HG02798 (cell line): ENCODE measurements at regions not wholly inside any gene's neighbourhood (a gene's known extent, or its start where the extent isn't known, plus 50 kb on each side); places are given as distances from the start of the nearest gene placed in this dataset.

Experiments
- ATAC-seq: cut with Tn5 transposase; IDR thresholded peaks from one replicate; pipeline ENCODE4 v1.9.1; 2021; ENCODE audit warnings: mild to moderate bottlenecking; ENCODE audit not compliant: unreplicated experiment, poor library complexity

DNA sequence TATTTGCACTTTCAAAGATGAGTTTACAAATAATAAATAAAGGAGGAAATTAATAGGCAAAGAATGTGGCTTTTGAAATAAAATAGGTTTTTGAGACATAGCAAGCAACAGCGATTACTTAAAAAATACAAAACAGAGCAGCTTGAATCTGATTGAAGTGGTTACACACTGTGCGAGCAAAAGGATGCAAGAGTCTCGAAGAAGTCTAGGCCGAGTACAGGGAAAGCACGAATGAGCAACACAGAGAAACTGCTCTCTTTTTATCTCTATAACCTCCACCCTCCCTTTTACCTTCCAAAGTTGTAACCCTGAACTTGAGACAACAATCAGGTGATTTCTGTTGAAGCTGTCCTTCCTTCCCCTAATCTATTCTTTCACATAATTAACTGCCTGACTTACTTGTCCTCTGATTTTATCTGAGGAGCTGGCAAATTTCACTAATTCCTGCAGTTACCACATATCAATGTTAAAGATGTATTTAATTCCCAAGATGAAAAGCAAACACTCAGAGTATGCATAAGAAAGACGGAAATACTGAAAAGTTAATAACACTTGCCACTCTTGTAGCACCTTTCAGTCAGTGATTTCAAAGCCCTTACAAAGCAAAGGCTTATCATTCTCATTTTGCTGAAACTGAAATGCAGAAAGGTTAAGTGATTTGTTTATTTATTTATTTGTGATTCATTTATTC lies 1030.1 kb downstream of the ADGRL2 start:
- ATAC-seq = no peak

- ATAC-seq = no peak
These were observed 1028.8 kb downstream of the ADGRL2 start for GRCh38 chr1:82829527-82829926.

DNA sequence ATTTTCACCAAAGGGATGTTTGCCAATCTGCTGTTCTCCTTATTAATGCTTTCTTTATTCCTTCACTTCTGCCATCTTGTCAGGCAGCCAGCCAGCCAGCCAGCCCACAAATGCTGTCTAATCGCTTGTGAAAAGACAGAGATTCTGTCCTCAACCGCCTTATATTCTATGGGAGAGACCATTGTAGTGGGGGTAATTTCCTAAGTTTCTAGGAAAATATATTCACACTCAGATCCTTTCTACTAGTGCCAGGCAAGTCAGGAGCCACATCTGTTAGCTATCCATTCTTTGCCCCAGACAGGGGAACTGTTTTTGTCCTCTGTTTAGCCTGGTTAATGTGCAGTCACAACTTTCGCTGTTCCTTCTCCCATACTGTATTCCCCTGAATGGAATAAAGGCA lies 1023.1 kb downstream of the ADGRL2 start:
- no peak for ATAC-seq

- no peak for ATAC-seq
These were observed 1020.1 kb downstream of the ADGRL2 start for GRCh38 chr1:82820816-82821215.

DNA sequence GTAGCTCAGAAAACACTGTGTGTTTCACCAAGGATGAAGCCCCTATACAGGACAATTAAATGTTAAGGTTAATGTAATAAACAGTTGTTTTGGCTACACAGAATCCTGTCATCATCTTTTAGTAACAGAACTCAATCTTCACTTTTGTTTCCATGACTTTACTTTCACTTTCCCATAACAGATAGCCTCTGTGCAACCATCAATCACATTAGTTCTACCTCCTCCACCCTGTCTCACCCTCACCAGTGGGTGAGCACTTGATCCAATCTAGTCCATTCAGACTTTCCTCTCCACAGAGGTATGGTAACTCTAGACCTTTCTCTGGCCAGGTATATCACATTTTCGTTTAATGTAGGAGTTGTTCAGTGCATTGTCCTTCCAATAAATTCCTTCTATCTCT lies 1018.5 kb downstream of the ADGRL2 start:
- ATAC-seq = peak; percentile 73

GRCh38 chr1:82818586-82818985 lies 1017.9 kb downstream of the ADGRL2 start:
- no peak for ATAC-seq

DNA sequence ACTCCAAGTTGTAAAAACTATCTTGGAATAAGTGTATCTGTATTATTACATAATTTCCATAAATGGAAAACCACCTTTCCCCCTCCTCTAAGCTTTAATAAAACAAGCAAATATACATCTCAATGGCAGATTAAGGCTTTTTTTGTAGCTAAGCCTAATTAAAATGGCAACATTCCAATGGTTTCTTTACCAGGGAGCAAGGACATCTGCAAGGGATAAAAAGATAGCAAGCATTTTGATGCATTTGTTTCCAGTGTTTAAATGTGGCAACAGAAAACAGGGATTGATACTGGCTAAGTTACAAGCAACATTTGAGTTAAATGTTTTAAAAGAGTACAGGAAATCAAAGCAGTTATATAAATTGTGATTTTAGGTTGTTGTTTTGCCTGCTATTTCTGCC lies 1012.7 kb downstream of the ADGRL2 start:
- no peak for ATAC-seq

GRCh38 chr1:82810601-82811000 lies 1009.9 kb downstream of the ADGRL2 start:
- no peak for ATAC-seq

- ATAC-seq = no peak
These were observed 1006.8 kb downstream of the ADGRL2 start for GRCh38 chr1:82807563-82807962.

GRCh38 chr1:82806133-82806532 lies 1005.4 kb downstream of the ADGRL2 start:
- ATAC-seq = no peak

- no peak for ATAC-seq
These were observed 1000.4 kb downstream of the ADGRL2 start for GRCh38 chr1:82801176-82801575.

DNA sequence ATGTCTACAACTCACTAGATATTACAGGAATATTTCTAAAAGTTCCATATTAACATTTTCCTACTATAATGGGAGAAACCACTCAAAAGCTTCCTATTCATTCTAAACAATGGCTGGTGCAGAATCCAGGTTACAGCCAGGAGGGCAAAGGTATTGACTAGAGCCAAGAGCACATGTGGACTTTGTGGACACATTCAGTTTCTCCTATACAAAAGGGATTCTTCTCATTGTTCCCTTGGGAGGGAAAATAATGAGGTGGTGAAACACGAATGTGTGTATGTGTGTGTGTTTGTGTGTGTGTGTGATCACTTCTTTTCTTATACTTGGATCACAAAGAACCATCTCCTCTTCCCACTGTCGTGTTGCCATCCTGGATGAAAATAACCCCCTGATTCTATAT lies 1000.0 kb downstream of the ADGRL2 start:
- ATAC-seq = no peak

GRCh38 chr1:82799261-82799660 lies 998.5 kb downstream of the ADGRL2 start:
- ATAC-seq = no peak

- ATAC-seq = no peak
These were observed 994.9 kb downstream of the ADGRL2 start for GRCh38 chr1:82795508-82796149.

- no peak for ATAC-seq
These were observed 991.4 kb downstream of the ADGRL2 start for GRCh38 chr1:82792151-82792550.

DNA sequence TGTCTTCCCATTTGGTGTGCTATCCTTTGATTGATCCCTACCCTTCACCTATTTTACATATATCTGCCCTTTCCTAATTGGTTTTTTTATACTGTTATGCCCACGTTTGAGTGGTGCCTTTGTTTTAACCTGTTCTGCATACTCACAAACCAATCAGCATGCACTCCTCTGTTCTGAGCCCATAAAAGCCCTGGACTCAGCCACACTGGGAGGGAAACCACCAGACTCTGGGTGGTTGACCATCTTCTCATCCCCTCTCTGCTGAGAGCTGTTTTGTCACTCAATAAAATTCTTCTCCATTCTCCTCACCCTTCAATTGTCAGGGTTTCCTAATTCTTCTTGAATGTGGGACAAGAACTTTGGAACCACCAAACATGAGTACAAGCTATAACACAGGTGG lies 989.8 kb downstream of the ADGRL2 start:
- no peak for ATAC-seq

DNA sequence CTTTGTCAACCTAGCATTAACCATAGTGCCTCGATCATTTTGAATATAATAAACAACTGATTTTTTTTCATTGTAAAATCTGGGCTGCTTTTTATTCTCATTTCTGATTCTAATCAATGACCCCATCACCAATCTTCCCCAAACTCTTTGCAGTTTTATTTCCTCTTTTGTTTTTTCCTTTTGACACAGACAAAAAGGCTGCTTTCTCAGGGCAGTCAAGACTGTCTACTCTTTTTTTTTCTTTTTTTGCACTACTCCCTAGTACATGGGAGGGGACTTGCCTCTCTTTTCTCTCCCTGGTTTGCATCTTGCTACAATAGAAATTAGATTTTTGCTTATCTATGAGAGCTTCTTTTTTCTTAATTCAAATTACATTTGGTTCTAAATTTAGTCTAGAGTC lies 987.9 kb downstream of the ADGRL2 start:
- no peak for ATAC-seq

DNA sequence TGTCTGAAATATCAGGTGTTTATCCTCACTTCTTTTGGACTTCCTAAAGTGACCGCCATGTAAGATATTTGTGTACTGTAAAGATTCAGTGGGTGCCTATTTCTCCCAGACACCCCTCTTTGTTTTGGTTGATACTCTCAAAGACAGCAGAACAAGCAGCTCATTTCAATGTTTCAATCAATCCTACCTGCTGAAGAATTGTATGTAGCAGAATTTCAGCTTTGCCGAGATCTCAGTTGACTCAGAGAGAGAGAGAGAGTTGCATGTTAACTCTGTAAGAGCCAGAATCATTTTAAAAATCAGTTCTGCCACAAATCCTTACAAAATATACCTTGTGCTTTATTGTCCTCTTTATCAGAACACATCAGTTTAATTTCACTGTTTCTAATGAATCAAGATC lies 987.3 kb downstream of the ADGRL2 start:
- no peak for ATAC-seq

- ATAC-seq = no peak
These were observed 986.1 kb downstream of the ADGRL2 start for GRCh38 chr1:82786883-82787282.

GRCh38 chr1:82785268-82785790 lies 984.6 kb downstream of the ADGRL2 start:
- no peak for ATAC-seq

GRCh38 chr1:82783044-82783443 lies 982.3 kb downstream of the ADGRL2 start:
- ATAC-seq = no peak

- ATAC-seq = no peak
These were observed 981.9 kb downstream of the ADGRL2 start for GRCh38 chr1:82782599-82782998.
